A673 (cell line): ENCODE measurements at regions not wholly inside any gene's neighbourhood (a gene's known extent, or its start where the extent isn't known, plus 50 kb on each side); places are given as distances from the start of the nearest gene placed in this dataset.

Experiments
- CTCF ChIP-seq: fragments of 300-800, 200-600 bp; sonication (generic); conservative IDR thresholded peaks from 2 replicates; pipeline ENCODE4 v1.5.1; 2017; ENCODE audit warnings: low read depth, mild to moderate bottlenecking, antibody characterized with exemption, low read length, moderate library complexity, mixed read lengths
- EZH2 ChIP-seq: fragments of 200-600 bp; sonication (generic); IDR thresholded peaks from 2 replicates; pipeline ENCODE4 v1.6.1; 2017; ENCODE audit warnings: borderline replicate concordance, low read depth, mild to moderate bottlenecking, mixed read lengths, antibody characterized with exemption, low read length; ENCODE audit not compliant: poor library complexity, severe bottlenecking

DNA sequence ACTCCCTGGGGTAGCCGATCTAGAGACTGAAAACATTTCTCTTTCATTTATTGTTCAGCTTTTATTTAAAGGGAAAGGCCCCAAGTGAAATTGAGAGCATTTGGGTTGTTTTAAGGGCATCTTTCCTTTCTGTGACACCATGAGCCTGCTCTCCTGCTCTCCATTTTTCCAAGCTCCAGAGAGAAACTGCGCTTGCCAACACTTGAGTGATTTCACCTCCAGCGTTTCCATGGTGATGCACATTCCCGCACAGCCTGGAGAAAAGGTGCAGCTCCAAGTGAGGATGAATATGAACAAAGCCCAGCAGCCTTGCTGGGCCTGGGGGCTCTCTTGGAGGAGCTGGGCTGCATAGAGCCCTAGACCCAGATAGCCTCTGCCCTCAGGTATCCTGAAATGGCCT is 159.2 kb upstream of the PPP2R3A start:
- TF ChIP-seq EZH2 (no peak), CTCF (no peak)
